Thyroid gland (tissue), 4 donors: ENCODE measurements at regions not wholly inside any gene's neighbourhood (a gene's known extent, or its start where the extent isn't known, plus 50 kb on each side); places are given as distances from the start of the nearest gene placed in this dataset.

Experiments used
- DNase-seq, 2 donors: peaks; one replicate each; pipeline ENCODE4 v3.0.0-alpha.2; 2019
- H3K27ac ChIP-seq, 3 donors: fragments of 200-600 bp; sonication (generic); 1 replicate in 2 of 3; 2 replicates in 1 of 3; pipeline ENCODE4 v1.5.1; 2016 to 2019; ENCODE audit warnings: mild to moderate bottlenecking in 1 of 3, moderate library complexity in 1 of 3
- H3K27me3 ChIP-seq: fragments of 200-600 bp; sonication (generic); one replicate; pipeline ENCODE4 v1.5.1; 2019
- H3K36me3 ChIP-seq, 2 donors: fragments of 200-600 bp; sonication (generic); one replicate each; pipeline ENCODE4 v1.5.1; 2016 to 2019
- H3K4me1 ChIP-seq, 2 donors: fragments of 200-600 bp; sonication (generic); one replicate each; pipeline ENCODE4 v1.5.1; 2017 to 2019
- H3K4me3 ChIP-seq, 3 donors: fragments of 200-600 bp; sonication (generic); replicated peaks in 1 of 3; 1 replicate in 2 of 3; 2 replicates in 1 of 3; pipeline ENCODE4 v1.5.1; 2016; ENCODE audit warnings: mild to moderate bottlenecking in 1 of 3
- H3K9me3 ChIP-seq: fragments of 200-600 bp; sonication (generic); one replicate; pipeline ENCODE4 v1.5.1; 2017
- POLR2A ChIP-seq, 2 donors: fragments of 450-650 bp; IDR thresholded peaks; one replicate each; pipeline ENCODE4 v1.6.1; 2017; ENCODE audit warnings: antibody characterized with exemption in 2 of 2, mild to moderate bottlenecking in 2 of 2, moderate library complexity in 1 of 2
- WGBS, 2 donors: methylation state at CpG; one replicate each; pipeline ENCODE4 v1.1.5; 2017; 5-methylcytosine and 5-hydroxymethylcytosine counted together
- intact Hi-C: fragments of 100-400 bp; cut with DNase I; formaldehyde crosslinking; loops from one replicate; pipeline ENCODE4 v1.15.1; 2023
- TF ChIP-seq, protein P1 (sequence below), 6 experiments: fragments of 200-600 bp in 3 of 6; fragments of 450-650 bp in 3 of 6; sonication (generic) in 3 of 6; IDR thresholded peaks; one replicate each; pipeline ENCODE4 v1.5.1; 2016 to 2019; ENCODE audit warnings: antibody characterized with exemption in 6 of 6, mild to moderate bottlenecking in 2 of 6, inconsistent platforms in 1 of 6, moderate library complexity in 1 of 6

GRCh38 chr1:218613105-218613504, 268.0 kb downstream of the TGFB2 start:
- TF ChIP-seq, protein P1, sequence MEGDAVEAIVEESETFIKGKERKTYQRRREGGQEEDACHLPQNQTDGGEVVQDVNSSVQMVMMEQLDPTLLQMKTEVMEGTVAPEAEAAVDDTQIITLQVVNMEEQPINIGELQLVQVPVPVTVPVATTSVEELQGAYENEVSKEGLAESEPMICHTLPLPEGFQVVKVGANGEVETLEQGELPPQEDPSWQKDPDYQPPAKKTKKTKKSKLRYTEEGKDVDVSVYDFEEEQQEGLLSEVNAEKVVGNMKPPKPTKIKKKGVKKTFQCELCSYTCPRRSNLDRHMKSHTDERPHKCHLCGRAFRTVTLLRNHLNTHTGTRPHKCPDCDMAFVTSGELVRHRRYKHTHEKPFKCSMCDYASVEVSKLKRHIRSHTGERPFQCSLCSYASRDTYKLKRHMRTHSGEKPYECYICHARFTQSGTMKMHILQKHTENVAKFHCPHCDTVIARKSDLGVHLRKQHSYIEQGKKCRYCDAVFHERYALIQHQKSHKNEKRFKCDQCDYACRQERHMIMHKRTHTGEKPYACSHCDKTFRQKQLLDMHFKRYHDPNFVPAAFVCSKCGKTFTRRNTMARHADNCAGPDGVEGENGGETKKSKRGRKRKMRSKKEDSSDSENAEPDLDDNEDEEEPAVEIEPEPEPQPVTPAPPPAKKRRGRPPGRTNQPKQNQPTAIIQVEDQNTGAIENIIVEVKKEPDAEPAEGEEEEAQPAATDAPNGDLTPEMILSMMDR (IDR thresholded peaks at IDR 0.05): no peak
- TF ChIP-seq POLR2A (IDR thresholded peaks at IDR 0.05): no peak
- Histone ChIP-seq H3K9me3 (no peaks in the 10 kb centered on the region), H3K36me3 (no peaks in the 10 kb centered on the region), H3K27ac (no peak overlapping the region), H3K4me1 (no peaks in the 10 kb centered on the region), H3K4me3 (no peak overlapping the region), H3K27me3 (no peaks in the 10 kb centered on the region)
- WGBS, 2 donors: 93 to 95% methylated on average over 2 of the region's 2 CpGs
- no peak for DNase-seq
- intact Hi-C loops: no loop called here

- H3K4me1 ChIP-seq: no peaks in the 10 kb centered on the region
- H3K9me3 ChIP-seq: no peaks in the 10 kb centered on the region
- no peaks in the 10 kb centered on the region for H3K36me3 ChIP-seq
- no peaks in the 10 kb centered on the region for H3K27me3 ChIP-seq
- DNase-seq: no peak
- 90 to 93% methylated on average over 2 of the region's 2 CpGs for WGBS, 2 donors
- intact Hi-C loops: no loop called here
- H3K4me3 ChIP-seq: no peak overlapping the region
- TF ChIP-seq, protein P1 (IDR thresholded peaks at IDR 0.05): no peak
- TF ChIP-seq POLR2A (IDR thresholded peaks at IDR 0.05): no peak
- no peak overlapping the region for H3K27ac ChIP-seq
Measured at GRCh38 chr1:218614031-218614430, 268.9 kb downstream of the TGFB2 start.

DNA sequence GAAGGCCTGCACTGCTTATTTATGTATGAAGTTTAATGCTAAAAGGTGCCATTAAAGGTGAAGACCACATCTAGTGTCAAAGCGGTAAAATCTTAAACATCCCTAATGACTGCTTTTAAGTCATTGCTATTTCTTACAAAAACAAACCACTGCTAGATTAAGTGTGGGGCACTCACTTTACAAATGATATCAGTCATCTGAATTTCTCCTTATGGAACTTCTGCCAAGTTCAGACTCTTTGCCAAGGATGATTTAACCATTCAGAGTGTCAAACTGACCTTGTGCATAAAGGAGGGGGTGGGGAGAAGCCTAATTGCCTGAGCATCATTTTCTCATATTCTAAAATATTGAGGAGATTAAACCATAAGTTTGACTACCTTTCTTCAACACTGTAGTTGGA, 271.5 kb downstream of the TGFB2 start:
- Histone ChIP-seq H3K27ac (no peak overlapping the region), H3K9me3 (no peaks in the 10 kb centered on the region), H3K36me3 (no peaks in the 10 kb centered on the region), H3K4me3 (no peak overlapping the region), H3K27me3 (no peaks in the 10 kb centered on the region), H3K4me1 (no peaks in the 10 kb centered on the region)
- no peak for TF ChIP-seq POLR2A (IDR thresholded peaks at IDR 0.05)
- TF ChIP-seq, protein P1 (IDR thresholded peaks at IDR 0.05): no peak
- DNase-seq: no peak
- intact Hi-C loops: no loop called here
- 67 to 83% methylated on average over 1 of the region's 1 CpG for WGBS, 2 donors

GRCh38 chr1:218617986-218618385, 272.9 kb downstream of the TGFB2 start:
- Histone ChIP-seq H3K4me1 (no peaks in the 10 kb centered on the region), H3K4me3 (no peak overlapping the region), H3K27ac (no peak overlapping the region), H3K36me3 (no peaks in the 10 kb centered on the region), H3K9me3 (no peaks in the 10 kb centered on the region), H3K27me3 (no peaks in the 10 kb centered on the region)
- no peak for TF ChIP-seq POLR2A (IDR thresholded peaks at IDR 0.05)
- TF ChIP-seq, protein P1 (IDR thresholded peaks at IDR 0.05): no peak
- no peak for DNase-seq
- intact Hi-C loops: no loop called here

GRCh38 chr1:218620956-218621355, 275.8 kb downstream of the TGFB2 start:
- no peak for DNase-seq
- Histone ChIP-seq H3K9me3 (no peaks in the 10 kb centered on the region), H3K27me3 (no peaks in the 10 kb centered on the region), H3K27ac (no peak overlapping the region), H3K4me1 (no peaks in the 10 kb centered on the region), H3K36me3 (no peaks in the 10 kb centered on the region), H3K4me3 (no peak overlapping the region)
- intact Hi-C loops: no loop called here
- 75% methylated on average over 1 of the region's 1 CpG for WGBS, 2 donors
- TF ChIP-seq POLR2A (IDR thresholded peaks at IDR 0.05): no peak
- TF ChIP-seq, protein P1 (IDR thresholded peaks at IDR 0.05): no peak
